OCI-M2 (cell line): ENCODE measurements at regions not wholly inside any gene's neighbourhood (a gene's known extent, or its start where the extent isn't known, plus 50 kb on each side); places are given as distances from the start of the nearest gene placed in this dataset.
"Not testable (repeated sequence)": the region's sequence is repeated elsewhere in the genome, so short reads cannot be mapped to it uniquely, and the experiment has no call there.

Experiments used
- DNase-seq: peaks from one replicate; lab custom pipeline; 2025; ENCODE audit not compliant: unreplicated experiment; lab: John Stamatoyannopoulos, UW

- no peak for DNase-seq
Observed at GRCh38 chr5:40233268-40233667, 446.4 kb upstream of the PTGER4 start.

GRCh38 chr5:40227931-40228330 is 451.8 kb upstream of the PTGER4 start:
- DNase-seq: no peak

- no peak for DNase-seq
Observed at GRCh38 chr5:40227366-40227765, 452.3 kb upstream of the PTGER4 start.

GRCh38 chr5:40226906-40227305 is 452.8 kb upstream of the PTGER4 start:
- DNase-seq: no peak

- DNase-seq: not testable (repeated sequence)
Observed at GRCh38 chr5:40225147-40225546, 454.6 kb upstream of the PTGER4 start.

- no peak for DNase-seq
Observed at GRCh38 chr5:40224421-40224820, 455.3 kb upstream of the PTGER4 start.

GRCh38 chr5:40223884-40224402 is 455.8 kb upstream of the PTGER4 start:
- no peak for DNase-seq

- DNase-seq: no peak
Observed at GRCh38 chr5:40221796-40222195, 457.9 kb upstream of the PTGER4 start.

- DNase-seq: no peak
Observed at GRCh38 chr5:40221255-40221654, 458.5 kb upstream of the PTGER4 start.

- no peak for DNase-seq
Observed at GRCh38 chr5:40220260-40220659, 459.5 kb upstream of the PTGER4 start.

GRCh38 chr5:40217553-40217952 is 462.2 kb upstream of the PTGER4 start:
- no peak for DNase-seq

- DNase-seq: no peak
Observed at GRCh38 chr5:40210694-40211093, 469.0 kb upstream of the PTGER4 start.

GRCh38 chr5:40206030-40206429 is 473.7 kb upstream of the PTGER4 start:
- no peak for DNase-seq

- no peak for DNase-seq
Observed at GRCh38 chr5:40204144-40204543, 475.6 kb upstream of the PTGER4 start.

GRCh38 chr5:40202814-40203440 is 476.8 kb upstream of the PTGER4 start:
- no peak for DNase-seq

- no peak for DNase-seq
Observed at GRCh38 chr5:40198736-40199135, 481.0 kb upstream of the PTGER4 start.

- DNase-seq: not testable (repeated sequence)
Observed at GRCh38 chr5:40195574-40195973, 484.1 kb upstream of the PTGER4 start.

GRCh38 chr5:40191150-40191549 is 488.6 kb upstream of the PTGER4 start:
- DNase-seq: no peak

GRCh38 chr5:40172721-40173120 is 507.0 kb upstream of the PTGER4 start:
- DNase-seq: no peak

- no peak for DNase-seq
Observed at GRCh38 chr5:40171971-40172370, 507.7 kb upstream of the PTGER4 start.

- no peak for DNase-seq
Observed at GRCh38 chr5:40167283-40167682, 512.4 kb upstream of the PTGER4 start.

GRCh38 chr5:40166802-40167201 is 512.9 kb upstream of the PTGER4 start:
- DNase-seq: no peak
